HL-60 (cell line): ENCODE measurements at regions not wholly inside any gene's neighbourhood (a gene's known extent, or its start where the extent isn't known, plus 50 kb on each side); places are given as distances from the start of the nearest gene placed in this dataset.

Source experiments
- DNase-seq, 2 experiments: peaks; one replicate each; pipeline ENCODE4 v3.0.0-alpha.2; 2010 to 2020; ENCODE audit warnings: low read depth in 1 of 2, low spot score in 1 of 2
- H3K27ac ChIP-seq: fragments of 250-450 bp; sonication (Bioruptor Pico); replicated peaks from 2 replicates; pipeline ENCODE4 v1.5.1; 2020; ENCODE audit warnings: mild to moderate bottlenecking, moderate library complexity
- H3K27me3 ChIP-seq: fragments of 250-450 bp; sonication (Bioruptor Pico); 2 replicates; pipeline ENCODE4 v1.5.1; 2021; ENCODE audit warnings: mild to moderate bottlenecking, moderate library complexity; ENCODE audit not compliant: insufficient read depth, poor library complexity, severe bottlenecking
- H3K4me3 ChIP-seq: replicated peaks from 2 replicates; pipeline ENCODE4 v1.5.1; 2011; ENCODE audit warnings: mild to moderate bottlenecking, control low read depth, low read length; ENCODE audit not compliant: insufficient read depth
- GABPA ChIP-seq: IDR thresholded peaks from 2 replicates; pipeline ENCODE4 v1.6.1; 2012; ENCODE audit warnings: low read depth
- POLR2AphosphoS5 ChIP-seq: IDR thresholded peaks from 2 replicates; pipeline ENCODE4 v1.6.1; 2012; ENCODE audit warnings: low read depth
- SPI1 ChIP-seq: IDR thresholded peaks from 2 replicates; pipeline ENCODE4 v1.6.1; 2012; ENCODE audit warnings: low read depth, mild to moderate bottlenecking, borderline replicate concordance
- TF ChIP-seq, protein P1 (sequence below): IDR thresholded peaks from 2 replicates; pipeline ENCODE4 v1.6.1; 2012; ENCODE audit warnings: low read depth; ENCODE audit not compliant: insufficient replicate concordance
- TF ChIP-seq, protein P2 (sequence below): IDR thresholded peaks from one replicate; pipeline ENCODE4 v1.5.1; 2011; ENCODE audit warnings: low read length, control low read depth, inconsistent platforms; ENCODE audit not compliant: insufficient read depth

DNA sequence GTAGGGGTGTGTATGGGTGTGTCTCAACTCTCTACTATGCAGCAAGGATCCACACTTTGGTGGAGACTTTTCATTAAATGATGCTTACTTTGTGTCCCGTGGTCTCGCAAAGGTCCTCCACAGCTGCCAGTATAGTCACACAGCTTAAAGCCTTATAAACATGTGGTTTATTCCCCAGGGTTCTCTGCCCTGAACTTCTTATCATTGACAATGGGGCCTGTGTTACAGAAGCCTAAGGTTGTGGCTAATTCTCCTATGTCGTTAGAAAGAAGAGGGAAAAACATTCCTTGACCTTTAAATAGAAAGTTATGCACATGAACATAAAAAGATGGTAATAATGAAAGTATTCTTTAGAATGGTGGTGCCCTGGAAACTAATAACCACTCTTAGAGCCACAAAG, 201.4 kb downstream of the INHBA start:
- DNase-seq, result no peak
- Histone ChIP-seq H3K27me3 (no peaks in the 10 kb centered on the region), H3K27ac (no peak overlapping the region), H3K4me3 (no peak overlapping the region)
- TF ChIP-seq POLR2AphosphoS5, result no peak
- TF ChIP-seq SPI1, result no peak
- TF ChIP-seq, protein P1, sequence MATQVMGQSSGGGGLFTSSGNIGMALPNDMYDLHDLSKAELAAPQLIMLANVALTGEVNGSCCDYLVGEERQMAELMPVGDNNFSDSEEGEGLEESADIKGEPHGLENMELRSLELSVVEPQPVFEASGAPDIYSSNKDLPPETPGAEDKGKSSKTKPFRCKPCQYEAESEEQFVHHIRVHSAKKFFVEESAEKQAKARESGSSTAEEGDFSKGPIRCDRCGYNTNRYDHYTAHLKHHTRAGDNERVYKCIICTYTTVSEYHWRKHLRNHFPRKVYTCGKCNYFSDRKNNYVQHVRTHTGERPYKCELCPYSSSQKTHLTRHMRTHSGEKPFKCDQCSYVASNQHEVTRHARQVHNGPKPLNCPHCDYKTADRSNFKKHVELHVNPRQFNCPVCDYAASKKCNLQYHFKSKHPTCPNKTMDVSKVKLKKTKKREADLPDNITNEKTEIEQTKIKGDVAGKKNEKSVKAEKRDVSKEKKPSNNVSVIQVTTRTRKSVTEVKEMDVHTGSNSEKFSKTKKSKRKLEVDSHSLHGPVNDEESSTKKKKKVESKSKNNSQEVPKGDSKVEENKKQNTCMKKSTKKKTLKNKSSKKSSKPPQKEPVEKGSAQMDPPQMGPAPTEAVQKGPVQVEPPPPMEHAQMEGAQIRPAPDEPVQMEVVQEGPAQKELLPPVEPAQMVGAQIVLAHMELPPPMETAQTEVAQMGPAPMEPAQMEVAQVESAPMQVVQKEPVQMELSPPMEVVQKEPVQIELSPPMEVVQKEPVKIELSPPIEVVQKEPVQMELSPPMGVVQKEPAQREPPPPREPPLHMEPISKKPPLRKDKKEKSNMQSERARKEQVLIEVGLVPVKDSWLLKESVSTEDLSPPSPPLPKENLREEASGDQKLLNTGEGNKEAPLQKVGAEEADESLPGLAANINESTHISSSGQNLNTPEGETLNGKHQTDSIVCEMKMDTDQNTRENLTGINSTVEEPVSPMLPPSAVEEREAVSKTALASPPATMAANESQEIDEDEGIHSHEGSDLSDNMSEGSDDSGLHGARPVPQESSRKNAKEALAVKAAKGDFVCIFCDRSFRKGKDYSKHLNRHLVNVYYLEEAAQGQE, result no peak
- TF ChIP-seq, protein P2, sequence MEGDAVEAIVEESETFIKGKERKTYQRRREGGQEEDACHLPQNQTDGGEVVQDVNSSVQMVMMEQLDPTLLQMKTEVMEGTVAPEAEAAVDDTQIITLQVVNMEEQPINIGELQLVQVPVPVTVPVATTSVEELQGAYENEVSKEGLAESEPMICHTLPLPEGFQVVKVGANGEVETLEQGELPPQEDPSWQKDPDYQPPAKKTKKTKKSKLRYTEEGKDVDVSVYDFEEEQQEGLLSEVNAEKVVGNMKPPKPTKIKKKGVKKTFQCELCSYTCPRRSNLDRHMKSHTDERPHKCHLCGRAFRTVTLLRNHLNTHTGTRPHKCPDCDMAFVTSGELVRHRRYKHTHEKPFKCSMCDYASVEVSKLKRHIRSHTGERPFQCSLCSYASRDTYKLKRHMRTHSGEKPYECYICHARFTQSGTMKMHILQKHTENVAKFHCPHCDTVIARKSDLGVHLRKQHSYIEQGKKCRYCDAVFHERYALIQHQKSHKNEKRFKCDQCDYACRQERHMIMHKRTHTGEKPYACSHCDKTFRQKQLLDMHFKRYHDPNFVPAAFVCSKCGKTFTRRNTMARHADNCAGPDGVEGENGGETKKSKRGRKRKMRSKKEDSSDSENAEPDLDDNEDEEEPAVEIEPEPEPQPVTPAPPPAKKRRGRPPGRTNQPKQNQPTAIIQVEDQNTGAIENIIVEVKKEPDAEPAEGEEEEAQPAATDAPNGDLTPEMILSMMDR, result no peak
- no peak for TF ChIP-seq GABPA

DNA sequence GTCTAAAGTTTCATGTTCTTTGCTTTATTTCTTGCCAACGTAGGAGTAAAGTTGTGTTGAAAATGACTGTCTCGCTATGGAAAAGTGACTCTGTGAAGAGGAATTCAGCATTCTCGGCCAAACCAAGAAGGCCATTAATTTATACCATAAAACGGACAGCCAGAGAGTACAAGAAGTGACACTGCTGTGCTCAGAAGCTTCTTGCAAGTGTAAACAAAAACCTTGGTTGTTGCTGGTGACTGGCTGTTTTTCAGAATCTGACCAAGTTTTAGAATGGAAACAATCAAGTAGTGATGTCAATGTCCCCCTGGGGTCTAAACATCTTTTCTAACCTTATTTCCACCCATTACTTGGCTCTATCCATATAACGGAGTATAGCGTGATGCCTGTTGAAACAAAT, 201.9 kb downstream of the INHBA start:
- no peak overlapping the region for H3K4me3 ChIP-seq
- H3K27me3 ChIP-seq, result no peaks in the 10 kb centered on the region
- DNase-seq, result no peak
- H3K27ac ChIP-seq, result no peak overlapping the region
- no peak for TF ChIP-seq SPI1
- TF ChIP-seq POLR2AphosphoS5, result no peak
- TF ChIP-seq, protein P1, result no peak
- no peak for TF ChIP-seq GABPA
- TF ChIP-seq, protein P2, result no peak

DNA sequence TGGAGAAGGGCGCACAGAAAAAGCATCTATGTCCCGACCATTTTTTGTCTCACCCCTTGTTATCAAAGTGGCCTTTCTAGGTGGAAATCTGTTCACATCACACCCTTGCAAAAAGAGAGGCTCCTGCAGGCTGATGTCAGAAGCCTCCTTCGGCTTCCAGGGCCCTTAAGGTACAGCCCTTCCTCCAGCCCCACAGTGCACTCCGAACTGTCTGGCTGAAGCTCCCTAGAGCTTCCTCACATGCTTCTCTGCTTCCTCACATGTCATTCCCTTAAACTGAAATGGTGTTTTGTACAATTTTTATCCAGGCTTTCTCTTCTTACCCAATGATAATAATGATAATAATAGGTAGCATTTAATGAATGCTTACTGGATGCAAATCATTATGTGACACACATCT, 210.3 kb downstream of the INHBA start:
- Histone ChIP-seq H3K27ac (no peak overlapping the region), H3K27me3 (no peaks in the 10 kb centered on the region), H3K4me3 (no peak overlapping the region)
- TF ChIP-seq, protein P1, result no peak
- TF ChIP-seq POLR2AphosphoS5 (no peak), GABPA (no peak)
- no peak for DNase-seq
